ENCODE measurements at regions not wholly inside any gene's neighbourhood (a gene's known extent, or its start where the extent isn't known, plus 50 kb on each side); places are given as distances from the start of the nearest gene placed in this dataset.
"Not testable (repeated sequence)": the region's sequence is repeated elsewhere in the genome, so short reads cannot be mapped to it uniquely, and the experiment has no call there.

DNA sequence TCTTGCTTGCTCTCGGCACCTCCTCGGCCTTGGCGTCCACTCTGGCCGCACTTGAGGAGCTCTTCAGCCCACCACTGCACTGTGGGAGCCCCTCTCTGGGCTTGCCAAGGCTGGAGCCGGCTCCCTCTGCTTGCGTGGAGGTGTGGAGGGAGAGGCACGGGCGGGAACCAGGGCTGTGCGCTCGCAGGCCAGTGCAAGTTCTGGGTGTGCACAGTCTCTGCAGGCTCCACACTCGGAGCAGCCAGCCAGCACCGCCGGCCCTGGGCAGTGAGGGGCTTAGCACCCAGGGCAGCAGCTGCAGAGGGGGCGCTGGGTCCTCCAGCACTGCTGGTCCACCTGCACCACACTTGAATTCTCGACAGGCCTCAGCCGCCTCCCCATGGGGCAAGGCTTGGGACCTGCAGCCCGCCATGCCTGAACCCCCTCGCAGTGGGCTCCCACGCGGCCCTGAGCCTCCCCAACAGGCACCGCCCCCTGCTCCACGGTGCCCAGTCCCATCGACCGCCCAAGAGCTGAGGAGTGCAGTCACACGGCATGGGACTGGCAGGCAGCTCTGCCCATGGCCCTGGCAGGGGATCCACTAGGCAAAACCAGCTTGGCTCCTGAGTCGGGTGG is 411.2 kb upstream of the CHAC2 start:
- no peak for DNase-seq

- no peak for DNase-seq
These were observed 414.2 kb upstream of the CHAC2 start for GRCh38 chr2:53353135-53354114.

- no peak for DNase-seq
These were observed 420.3 kb upstream of the CHAC2 start for GRCh38 chr2:53347269-53347668.

GRCh38 chr2:53342248-53342647 is 425.4 kb upstream of the CHAC2 start:
- DNase-seq: no peak

GRCh38 chr2:53334610-53335009 is 433.0 kb upstream of the CHAC2 start:
- no peak for DNase-seq

DNA sequence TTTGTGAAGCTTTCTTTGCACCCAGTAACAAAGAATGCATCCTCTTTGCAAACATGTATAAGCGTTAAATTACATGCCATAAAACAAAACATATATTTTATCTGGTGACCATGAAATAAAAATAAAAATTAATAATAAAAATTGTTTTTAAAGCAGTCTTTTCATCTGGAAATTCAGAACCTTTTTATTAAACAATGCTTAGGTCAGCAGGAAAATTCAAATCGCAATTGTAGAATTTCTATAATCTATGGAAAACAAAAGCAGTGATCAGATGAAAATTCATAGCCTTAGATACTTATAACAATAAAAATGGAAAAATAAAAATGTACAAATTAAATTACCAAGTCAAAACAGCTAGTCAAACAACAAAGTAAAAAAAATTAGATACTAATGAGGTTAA is 435.9 kb upstream of the CHAC2 start:
- no peak for DNase-seq

GRCh38 chr2:53317861-53318260 is 449.7 kb upstream of the CHAC2 start:
- no peak for DNase-seq

DNA sequence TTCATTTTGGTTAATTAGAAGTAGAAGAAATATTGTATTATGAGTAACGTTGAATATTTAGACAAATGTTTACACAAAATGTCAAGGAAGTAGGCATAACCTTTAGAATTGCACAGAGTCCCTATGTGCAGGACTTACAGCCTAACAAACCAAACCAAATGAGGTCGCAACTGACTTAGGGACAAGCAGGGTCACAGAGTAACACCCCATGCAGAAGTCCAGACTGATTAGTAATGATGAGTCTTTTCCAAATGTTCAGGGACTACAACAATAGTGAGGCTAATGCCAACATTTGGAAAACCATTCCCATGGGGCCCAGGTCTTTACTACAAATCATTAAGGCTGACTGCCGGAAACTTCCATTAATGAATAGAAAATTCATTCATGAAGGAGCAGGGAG is 452.5 kb upstream of the CHAC2 start:
- no peak for DNase-seq

DNA sequence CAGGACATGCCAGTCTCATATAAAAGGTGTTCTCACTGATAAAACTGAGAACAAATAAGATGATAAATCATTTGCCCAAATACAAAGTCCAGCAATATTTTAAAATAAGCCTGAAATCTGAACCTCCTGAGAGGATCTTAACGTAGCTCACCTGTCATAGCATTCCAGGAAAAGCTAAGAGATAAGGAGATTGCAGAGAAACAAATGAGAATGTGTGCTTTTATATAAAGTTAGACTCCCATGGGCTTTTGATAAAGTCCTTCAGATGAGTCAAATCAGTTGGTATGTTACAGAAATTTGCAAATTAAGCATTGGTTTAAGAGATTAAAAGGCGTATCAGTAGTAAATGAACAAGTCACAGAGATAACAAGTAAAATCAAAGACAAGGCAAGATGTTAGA is 452.9 kb upstream of the CHAC2 start:
- DNase-seq: no peak

DNA sequence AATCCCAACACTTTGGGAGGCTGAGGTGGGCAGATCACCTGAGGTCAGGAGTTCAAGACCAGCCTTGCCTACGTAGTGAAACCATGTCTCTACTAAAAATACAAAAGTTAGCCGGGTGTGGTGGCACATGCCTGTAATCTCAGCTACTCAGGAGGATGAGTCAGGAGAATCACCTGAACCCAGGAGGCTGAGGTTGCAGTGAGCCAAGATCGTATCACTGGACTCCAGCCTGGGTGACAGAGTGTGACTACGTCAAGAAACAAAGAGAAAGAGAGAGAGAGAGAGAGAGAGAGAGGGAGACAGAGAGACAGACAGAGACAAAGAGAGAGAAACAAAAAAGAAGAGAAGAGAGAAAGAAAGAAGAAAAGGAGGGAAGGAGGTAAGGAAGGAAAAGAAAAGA is 454.0 kb upstream of the CHAC2 start:
- not testable (repeated sequence) for DNase-seq

- no peak for DNase-seq
These were observed 454.9 kb upstream of the CHAC2 start for GRCh38 chr2:53312721-53313120.

DNA sequence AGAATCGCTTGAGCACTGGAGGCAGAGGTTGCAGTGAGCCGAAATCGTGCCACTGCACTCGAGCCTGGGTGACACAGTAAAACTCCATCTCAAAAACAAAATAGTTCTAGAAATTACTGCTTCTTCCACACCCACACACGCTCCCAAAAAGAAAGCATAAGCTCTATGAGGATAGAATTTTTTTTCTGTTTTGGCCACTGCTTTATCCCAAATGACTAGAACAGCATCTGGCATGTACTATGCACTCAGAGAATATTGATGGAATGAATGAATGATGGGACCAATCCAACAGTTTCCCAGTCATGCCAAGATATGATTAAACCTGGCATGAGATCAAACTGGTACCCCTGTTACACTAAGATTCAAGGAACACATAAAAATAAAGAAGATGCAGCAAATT is 455.4 kb upstream of the CHAC2 start:
- DNase-seq: no peak

DNA sequence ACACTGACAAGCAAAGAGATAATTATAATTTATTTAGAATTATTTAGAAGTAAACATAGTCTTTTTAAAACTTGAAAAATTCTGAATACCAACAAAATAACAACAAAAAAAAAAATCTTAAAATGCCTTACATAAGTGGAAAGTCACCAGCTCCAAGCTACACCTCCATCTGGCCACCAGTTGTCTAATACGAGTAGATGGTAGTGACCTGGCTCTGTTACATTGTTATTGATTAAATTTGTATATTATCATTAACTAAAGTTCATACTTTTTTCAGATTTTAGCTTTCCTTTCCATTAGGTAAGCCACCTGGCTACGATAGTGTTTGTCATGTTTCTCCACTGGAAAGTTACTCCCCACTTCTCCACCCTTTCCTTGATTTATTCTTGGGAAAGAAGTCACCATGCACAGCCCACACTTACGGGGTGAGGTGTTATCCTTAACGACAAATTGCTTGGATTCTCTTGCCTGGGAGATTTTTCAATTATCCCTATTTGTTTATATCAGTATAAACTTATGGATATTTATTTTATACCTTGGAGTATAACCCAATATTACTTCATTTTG is 464.5 kb upstream of the CHAC2 start:
- no peak for DNase-seq

DNA sequence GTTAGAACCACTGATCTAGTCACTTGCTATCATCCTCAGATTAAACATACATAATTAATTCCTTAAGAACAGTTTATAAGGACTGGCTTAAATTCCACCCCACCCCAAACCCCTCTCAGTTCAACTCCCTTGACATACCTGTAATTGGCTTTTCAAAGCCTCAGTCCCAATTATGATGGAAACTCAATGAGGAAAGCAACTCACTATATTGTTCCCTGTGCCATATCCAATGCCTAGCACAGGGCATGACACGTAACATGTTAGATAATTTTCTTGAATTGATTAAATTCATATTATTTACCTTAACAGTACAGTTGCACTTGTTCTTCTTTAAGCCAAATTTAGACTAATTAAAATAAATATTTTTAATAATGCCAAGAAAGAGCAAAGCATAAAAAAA is 465.1 kb upstream of the CHAC2 start:
- DNase-seq: no peak

DNA sequence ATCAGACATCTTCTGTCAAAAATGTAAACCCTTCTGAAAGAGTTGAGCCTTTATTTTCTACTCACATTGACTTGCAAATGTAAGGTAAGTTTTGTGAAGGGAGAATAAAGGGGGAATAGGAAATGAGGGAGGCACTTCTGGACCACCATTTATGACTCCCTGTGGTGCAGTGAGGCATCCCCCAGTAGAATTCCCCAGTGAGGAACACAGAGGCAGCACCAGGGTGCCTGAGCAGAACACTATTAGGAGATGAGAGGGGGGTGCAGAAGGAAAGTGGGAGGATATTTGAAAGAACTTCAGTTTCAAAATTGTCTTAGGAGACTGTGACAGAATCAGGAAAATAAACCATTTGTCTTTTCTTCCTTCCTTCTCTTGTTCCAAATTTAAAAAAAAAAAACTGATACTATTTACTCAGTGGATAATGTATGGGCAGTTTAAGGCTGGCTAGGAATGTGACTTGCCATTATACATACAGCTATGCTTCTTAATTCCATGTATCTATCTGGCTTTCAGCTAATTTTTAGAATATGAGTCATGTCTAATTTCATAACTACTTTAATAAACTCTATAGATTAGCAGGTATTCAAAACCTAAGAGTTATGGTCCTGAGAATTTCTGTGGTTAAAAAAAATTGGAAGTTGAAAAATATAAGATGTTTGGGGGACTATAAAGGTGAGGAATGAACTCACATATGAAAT is 478.1 kb upstream of the CHAC2 start:
- no peak for DNase-seq

DNA sequence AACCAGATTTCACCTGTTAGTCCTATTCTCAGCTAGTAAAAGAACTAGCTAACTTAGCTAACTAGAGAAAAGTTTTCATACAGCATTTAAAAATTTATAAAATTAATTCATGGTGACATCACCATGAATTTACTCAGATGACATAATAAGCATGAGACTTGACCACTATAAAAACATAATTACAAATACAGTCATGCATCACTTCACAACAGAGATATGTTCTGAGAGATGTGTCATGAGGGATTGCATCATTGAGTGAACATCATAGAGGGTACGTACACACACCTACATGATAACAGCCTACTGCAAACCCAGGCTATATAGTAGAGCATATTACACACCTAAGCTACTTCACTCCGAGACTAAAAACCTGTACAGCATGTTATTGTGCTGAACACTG is 481.3 kb upstream of the CHAC2 start:
- DNase-seq: no peak

- no peak for DNase-seq
These were observed 491.9 kb upstream of the CHAC2 start for GRCh38 chr2:53275743-53276142.

GRCh38 chr2:53268626-53269025 is 499.0 kb upstream of the CHAC2 start:
- DNase-seq: no peak

GRCh38 chr2:53268086-53268485 is 499.5 kb upstream of the CHAC2 start:
- DNase-seq: no peak

DNA sequence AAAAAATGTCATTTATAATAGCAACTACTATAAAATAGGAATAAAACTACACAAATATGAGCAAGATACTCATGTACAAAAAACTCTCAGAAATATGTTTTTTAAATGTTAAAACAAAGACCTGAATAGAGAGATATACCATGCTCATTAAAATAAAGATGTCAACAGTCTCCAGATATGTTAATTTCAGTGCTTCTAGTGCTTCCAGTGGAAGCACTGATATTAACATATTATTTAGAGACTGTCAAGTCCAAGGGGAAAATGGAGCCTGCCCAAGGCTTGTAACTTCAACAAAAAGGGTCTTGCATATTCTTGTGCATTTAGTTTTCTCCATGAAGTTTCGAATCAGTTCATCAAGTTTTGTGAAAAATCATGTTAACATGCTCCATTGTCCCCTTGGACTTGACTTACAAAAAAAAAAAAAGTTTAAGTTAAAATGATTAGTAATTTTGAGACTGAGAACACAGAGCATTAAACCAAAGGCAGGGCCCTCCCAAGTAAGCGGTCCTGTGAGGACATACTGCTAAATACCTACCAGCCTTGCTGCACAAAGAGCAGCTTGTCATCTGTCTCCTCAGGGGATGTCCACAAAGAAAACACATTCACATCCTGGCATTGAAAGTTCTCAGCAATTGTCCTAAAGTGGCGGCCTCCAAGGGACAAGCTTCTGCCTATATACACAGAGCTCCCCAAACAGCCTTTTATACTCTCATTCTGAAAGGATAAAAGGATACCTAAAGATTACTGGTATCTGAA is 501.9 kb upstream of the CHAC2 start:
- no peak for DNase-seq

DNA sequence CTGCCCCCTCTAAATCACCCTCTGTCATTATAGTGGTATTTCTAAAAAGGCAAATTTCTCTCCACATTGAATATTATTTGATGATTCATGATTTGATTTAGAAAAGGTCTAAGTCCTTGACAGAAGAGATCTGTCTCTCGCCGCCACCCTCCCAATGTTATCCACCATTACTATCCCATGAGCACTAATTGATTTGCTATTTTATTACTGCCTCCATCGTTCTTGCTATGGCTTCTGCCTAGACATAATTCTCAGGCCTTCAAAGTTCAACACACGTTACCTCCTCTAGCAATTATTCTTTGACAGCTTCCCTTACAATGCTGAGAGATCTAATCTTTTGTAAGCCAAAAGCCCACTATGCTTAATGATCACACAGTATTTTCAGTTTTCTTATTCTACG is 507.0 kb upstream of the CHAC2 start:
- DNase-seq: no peak

- no peak for DNase-seq
These were observed 508.1 kb upstream of the CHAC2 start for GRCh38 chr2:53259395-53260009.
